Liver (tissue), 8 donors: ENCODE measurements at regions not wholly inside any gene's neighbourhood (a gene's known extent, or its start where the extent isn't known, plus 50 kb on each side); places are given as distances from the start of the nearest gene placed in this dataset.

Experiments used
- DNase-seq: peaks from one replicate; pipeline ENCODE4 v3.0.0-alpha.2; 2017; ENCODE audit warnings: low spot score
- H3K27ac ChIP-seq, 2 donors: one replicate each; pipeline ENCODE4 v1.7.0; 2013; ENCODE audit warnings: inconsistent platforms in 2 of 2, low read length in 2 of 2, control low read depth in 1 of 2, low read depth in 1 of 2, mild to moderate bottlenecking in 1 of 2
- H3K27me3 ChIP-seq, 4 donors: one replicate each; pipeline versions ENCODE4 v1.6.1 to v1.7.0; 2013; ENCODE audit warnings: low read length in 3 of 4, inconsistent platforms in 1 of 4, mild to moderate bottlenecking in 1 of 4, moderate library complexity in 1 of 4; ENCODE audit not compliant: control insufficient read depth in 4 of 4, insufficient read depth in 4 of 4
- H3K36me3 ChIP-seq, 4 donors: one replicate each; pipeline versions ENCODE4 v1.6.1 to v1.7.0; 2013; ENCODE audit warnings: low read length in 3 of 4, mild to moderate bottlenecking in 3 of 4, low read depth in 1 of 4, moderate library complexity in 1 of 4; ENCODE audit not compliant: control insufficient read depth in 4 of 4, insufficient read depth in 3 of 4
- H3K4me1 ChIP-seq, 4 donors: one replicate each; pipeline versions ENCODE4 v1.6.1 to v1.7.0; 2013; ENCODE audit warnings: low read length in 3 of 4, mild to moderate bottlenecking in 3 of 4, moderate library complexity in 1 of 4; ENCODE audit not compliant: control insufficient read depth in 4 of 4, insufficient read depth in 4 of 4
- H3K4me3 ChIP-seq, 3 donors: one replicate each; pipeline versions ENCODE4 v1.6.1 to v1.7.0; 2013; ENCODE audit warnings: low read length in 3 of 3, control low read depth in 1 of 3, low read depth in 1 of 3, mild to moderate bottlenecking in 1 of 3
- H3K9ac ChIP-seq, 2 donors: one replicate each; pipeline ENCODE4 v1.7.0; 2013; ENCODE audit warnings: low read length in 2 of 2, mild to moderate bottlenecking in 2 of 2, moderate library complexity in 2 of 2, control low read depth in 1 of 2, low read depth in 1 of 2
- H3K9me3 ChIP-seq, 4 donors: one replicate each; pipeline versions ENCODE4 v1.6.1 to v1.7.0; 2013; ENCODE audit warnings: low read length in 3 of 4; ENCODE audit not compliant: control insufficient read depth in 4 of 4
- ATF3 ChIP-seq: IDR thresholded peaks from 2 replicates; pipeline ENCODE4 v1.6.1; 2016; ENCODE audit warnings: antibody characterized with exemption
- EGR1 ChIP-seq, 2 donors: IDR thresholded peaks; 2 replicates each; pipeline ENCODE4 v1.6.1; 2016 to 2018; ENCODE audit warnings: antibody characterized with exemption in 2 of 2, low read depth in 2 of 2
- FOXA1 ChIP-seq: IDR thresholded peaks from 2 replicates; pipeline ENCODE4 v1.6.1; 2016; ENCODE audit warnings: antibody characterized with exemption
- FOXA2 ChIP-seq: IDR thresholded peaks from 2 replicates; pipeline ENCODE4 v1.6.1; 2016; ENCODE audit warnings: antibody characterized with exemption
- GABPA ChIP-seq, 2 donors: IDR thresholded peaks in 1 of 2; conservative IDR thresholded peaks in 1 of 2; 2 replicates each; pipeline ENCODE4 v1.6.1; 2016; ENCODE audit warnings: antibody characterized with exemption in 2 of 2, mild to moderate bottlenecking in 1 of 2, moderate library complexity in 1 of 2
- HNF4A ChIP-seq, 2 donors: conservative IDR thresholded peaks; 2 replicates each; pipeline ENCODE4 v1.6.1; 2016; ENCODE audit warnings: antibody characterized with exemption in 2 of 2, mild to moderate bottlenecking in 2 of 2
- HNF4G ChIP-seq: IDR thresholded peaks from 2 replicates; pipeline ENCODE4 v1.6.1; 2016; ENCODE audit warnings: antibody characterized with exemption
- JUND ChIP-seq, 2 donors: IDR thresholded peaks; 2 replicates each; pipeline ENCODE4 v1.6.1; 2016; ENCODE audit warnings: antibody characterized with exemption in 2 of 2
- MAX ChIP-seq: IDR thresholded peaks from 2 replicates; pipeline ENCODE4 v1.6.1; 2016; ENCODE audit warnings: antibody characterized with exemption
- NR2F2 ChIP-seq: IDR thresholded peaks from 2 replicates; pipeline ENCODE4 v1.6.1; 2016; ENCODE audit warnings: antibody characterized with exemption
- RAD21 ChIP-seq, 2 donors: IDR thresholded peaks; 2 replicates each; pipeline ENCODE4 v1.6.1; 2016; ENCODE audit warnings: antibody characterized with exemption in 2 of 2, mild to moderate bottlenecking in 2 of 2
- REST ChIP-seq: IDR thresholded peaks from 2 replicates; pipeline ENCODE4 v1.6.1; 2016; ENCODE audit warnings: antibody characterized with exemption, mild to moderate bottlenecking
- RXRA ChIP-seq, 2 donors: IDR thresholded peaks; 2 replicates each; pipeline ENCODE4 v1.6.1; 2017 to 2018; ENCODE audit warnings: antibody characterized with exemption in 2 of 2, mild to moderate bottlenecking in 1 of 2
- SP1 ChIP-seq: IDR thresholded peaks from 2 replicates; pipeline ENCODE4 v1.6.1; 2018; ENCODE audit warnings: antibody characterized with exemption, mild to moderate bottlenecking
- TAF1 ChIP-seq: conservative IDR thresholded peaks from 2 replicates; pipeline ENCODE4 v1.6.1; 2016; ENCODE audit warnings: antibody characterized with exemption, mild to moderate bottlenecking
- YY1 ChIP-seq: IDR thresholded peaks from 2 replicates; pipeline ENCODE4 v1.6.1; 2016; ENCODE audit warnings: antibody characterized with exemption, mild to moderate bottlenecking
- WGBS: extraction: QIAGEN DNeasy Blood & Tissue Kit; methylation state at CpG from one replicate; pipeline ENCODE4 v1.1.7; 2013; 5-methylcytosine and 5-hydroxymethylcytosine counted together
- TF ChIP-seq, protein P1 (sequence below): IDR thresholded peaks from 2 replicates; pipeline ENCODE4 v1.6.1; 2016; ENCODE audit warnings: antibody characterized with exemption
- TF ChIP-seq, protein P2 (sequence below): fragments of 150-350 bp; IDR thresholded peaks from 2 replicates; pipeline ENCODE4 v1.5.1; 2017; ENCODE audit warnings: improper control_type of control experiment, low read depth, low read length; ENCODE audit not compliant: missing input control
- donor health status: healthy.
- donor health status: healthy.
- donor health status: healthy.
- donor health status: healthy.
- donor health status: healthy.

DNA sequence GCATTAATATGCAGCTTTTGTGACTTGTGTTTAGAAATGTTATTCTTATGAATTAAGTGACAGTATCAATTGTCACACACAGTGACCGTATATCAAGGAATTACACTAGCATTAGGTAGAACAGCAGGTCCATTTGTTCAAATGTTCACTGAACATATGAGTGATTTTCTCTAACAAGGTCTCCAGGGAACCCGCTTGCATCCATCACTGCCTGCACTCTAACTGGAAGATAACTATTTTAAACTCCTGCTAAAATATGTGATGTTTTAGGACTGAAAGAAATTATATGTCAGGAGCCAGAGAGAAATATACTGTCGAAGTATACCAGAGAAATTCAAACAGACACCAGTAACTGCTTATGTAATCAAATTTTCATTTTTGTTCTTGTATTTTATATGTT is 1395.7 kb downstream of the PCDH18 start:
- Histone ChIP-seq H3K4me3 (no peak overlapping the region), H3K36me3 (no peaks in the 10 kb centered on the region), H3K9me3 (no peaks in the 10 kb centered on the region), H3K27me3 (no peaks in the 10 kb centered on the region), H3K4me1 (no peaks in the 10 kb centered on the region), H3K27ac (no peak overlapping the region), H3K9ac (no peak overlapping the region)
- TF ChIP-seq FOXA2 (no peak), JUND (IDR thresholded peaks at IDR 0.05) (no peak), NR2F2 (no peak), RXRA (IDR thresholded peaks at IDR 0.05) (no peak), RAD21 (IDR thresholded peaks at IDR 0.05) (no peak), GABPA (IDR thresholded peaks at IDR 0.05 in 1 of 2, conservative IDR thresholded peaks at IDR 0.05 in 1 of 2) (no peak), EGR1 (IDR thresholded peaks at IDR 0.05; ENCODE audit: low read depth in 2 of 2) (no peak), HNF4G (no peak), ATF3 (no peak), MAX (no peak), SP1 (no peak), REST (no peak), TAF1 (no peak), HNF4A (conservative IDR thresholded peaks at IDR 0.05) (no peak), FOXA1 (no peak), YY1 (no peak)
- TF ChIP-seq, protein P1, sequence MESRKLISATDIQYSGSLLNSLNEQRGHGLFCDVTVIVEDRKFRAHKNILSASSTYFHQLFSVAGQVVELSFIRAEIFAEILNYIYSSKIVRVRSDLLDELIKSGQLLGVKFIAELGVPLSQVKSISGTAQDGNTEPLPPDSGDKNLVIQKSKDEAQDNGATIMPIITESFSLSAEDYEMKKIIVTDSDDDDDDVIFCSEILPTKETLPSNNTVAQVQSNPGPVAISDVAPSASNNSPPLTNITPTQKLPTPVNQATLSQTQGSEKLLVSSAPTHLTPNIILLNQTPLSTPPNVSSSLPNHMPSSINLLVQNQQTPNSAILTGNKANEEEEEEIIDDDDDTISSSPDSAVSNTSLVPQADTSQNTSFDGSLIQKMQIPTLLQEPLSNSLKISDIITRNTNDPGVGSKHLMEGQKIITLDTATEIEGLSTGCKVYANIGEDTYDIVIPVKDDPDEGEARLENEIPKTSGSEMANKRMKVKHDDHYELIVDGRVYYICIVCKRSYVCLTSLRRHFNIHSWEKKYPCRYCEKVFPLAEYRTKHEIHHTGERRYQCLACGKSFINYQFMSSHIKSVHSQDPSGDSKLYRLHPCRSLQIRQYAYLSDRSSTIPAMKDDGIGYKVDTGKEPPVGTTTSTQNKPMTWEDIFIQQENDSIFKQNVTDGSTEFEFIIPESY: no peak
- TF ChIP-seq, protein P2, sequence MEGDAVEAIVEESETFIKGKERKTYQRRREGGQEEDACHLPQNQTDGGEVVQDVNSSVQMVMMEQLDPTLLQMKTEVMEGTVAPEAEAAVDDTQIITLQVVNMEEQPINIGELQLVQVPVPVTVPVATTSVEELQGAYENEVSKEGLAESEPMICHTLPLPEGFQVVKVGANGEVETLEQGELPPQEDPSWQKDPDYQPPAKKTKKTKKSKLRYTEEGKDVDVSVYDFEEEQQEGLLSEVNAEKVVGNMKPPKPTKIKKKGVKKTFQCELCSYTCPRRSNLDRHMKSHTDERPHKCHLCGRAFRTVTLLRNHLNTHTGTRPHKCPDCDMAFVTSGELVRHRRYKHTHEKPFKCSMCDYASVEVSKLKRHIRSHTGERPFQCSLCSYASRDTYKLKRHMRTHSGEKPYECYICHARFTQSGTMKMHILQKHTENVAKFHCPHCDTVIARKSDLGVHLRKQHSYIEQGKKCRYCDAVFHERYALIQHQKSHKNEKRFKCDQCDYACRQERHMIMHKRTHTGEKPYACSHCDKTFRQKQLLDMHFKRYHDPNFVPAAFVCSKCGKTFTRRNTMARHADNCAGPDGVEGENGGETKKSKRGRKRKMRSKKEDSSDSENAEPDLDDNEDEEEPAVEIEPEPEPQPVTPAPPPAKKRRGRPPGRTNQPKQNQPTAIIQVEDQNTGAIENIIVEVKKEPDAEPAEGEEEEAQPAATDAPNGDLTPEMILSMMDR: no peak
- DNase-seq: no peak
- 73% methylated on average over 3 of the region's 3 CpGs for WGBS
